SJCRH30 (cell line): ENCODE measurements at regions not wholly inside any gene's neighbourhood (a gene's known extent, or its start where the extent isn't known, plus 50 kb on each side); places are given as distances from the start of the nearest gene placed in this dataset.
"Not testable (repeated sequence)": the region's sequence is repeated elsewhere in the genome, so short reads cannot be mapped to it uniquely, and the experiment has no call there.

Experiments used
- DNase-seq, 2 experiments: peaks; one replicate each; pipeline ENCODE4 v3.0.0-alpha.2; 2015 to 2020
- H3K27ac ChIP-seq: fragments of 250-450 bp; sonication (Bioruptor Pico); 2 replicates; pipeline ENCODE4 v1.5.1; 2020; ENCODE audit warnings: mild to moderate bottlenecking, moderate library complexity
- H3K27me3 ChIP-seq: fragments of 250-450 bp; sonication (Bioruptor Pico); 2 replicates; pipeline ENCODE4 v1.5.1; 2020; ENCODE audit warnings: mild to moderate bottlenecking, moderate library complexity
- H3K36me3 ChIP-seq: fragments of 250-450 bp; sonication (Bioruptor Pico); 2 replicates; pipeline ENCODE4 v1.5.1; 2020; ENCODE audit warnings: mild to moderate bottlenecking, moderate library complexity
- H3K4me1 ChIP-seq: fragments of 250-450 bp; sonication (Bioruptor Pico); 2 replicates; pipeline ENCODE4 v1.5.1; 2020; ENCODE audit warnings: mild to moderate bottlenecking, moderate library complexity
- H3K4me3 ChIP-seq: fragments of 250-450 bp; sonication (Bioruptor Pico); 2 replicates; pipeline ENCODE4 v1.5.1; 2020; ENCODE audit warnings: mild to moderate bottlenecking, moderate library complexity
- H3K9me3 ChIP-seq: fragments of 250-450 bp; sonication (Bioruptor Pico); replicated peaks from 2 replicates; pipeline ENCODE4 v1.5.1; 2020; ENCODE audit warnings: mild to moderate bottlenecking, moderate library complexity

- Histone ChIP-seq H3K27ac (peak overlapping the region; percentile 56), H3K4me3 (no peak overlapping the region), H3K4me1 (peaks cover 49% of the 10 kb centered on the region), H3K36me3 (no peaks in the 10 kb centered on the region), H3K27me3 (no peaks in the 10 kb centered on the region), H3K9me3 (no peaks in the 10 kb centered on the region)
- DNase-seq: peak; percentile 58 to 70
Observed at GRCh38 chr2:205864491-205864890, 182.2 kb downstream of the NRP2 start.

- H3K4me3 ChIP-seq, DNase-seq: not testable (repeated sequence)
- H3K4me1 ChIP-seq: peaks cover 46% of the 10 kb centered on the region
Observed at GRCh38 chr2:205862761-205863160, 180.5 kb downstream of the NRP2 start.

GRCh38 chr2:205860885-205861284, 178.6 kb downstream of the NRP2 start:
- Histone ChIP-seq H3K9me3 (no peaks in the 10 kb centered on the region), H3K27me3 (no peaks in the 10 kb centered on the region), H3K4me3 (no peak overlapping the region), H3K4me1 (peaks cover 35% of the 10 kb centered on the region), H3K36me3 (no peaks in the 10 kb centered on the region), H3K27ac (no peak overlapping the region)
- DNase-seq: no peak

More at GRCh38 chr2:205862761-205863160, 180.5 kb downstream of the NRP2 start:
- not testable (repeated sequence) for H3K36me3 ChIP-seq, H3K9me3 ChIP-seq, H3K27me3 ChIP-seq, H3K27ac ChIP-seq

- no peak overlapping the region for H3K4me3 ChIP-seq
- H3K36me3 ChIP-seq: no peaks in the 10 kb centered on the region
- H3K9me3 ChIP-seq: no peaks in the 10 kb centered on the region
- DNase-seq: no peak
- H3K27me3 ChIP-seq: no peaks in the 10 kb centered on the region
- peaks cover 28% of the 10 kb centered on the region for H3K4me1 ChIP-seq
- no peak overlapping the region for H3K27ac ChIP-seq
Observed at GRCh38 chr2:205860181-205860580, 177.9 kb downstream of the NRP2 start.

GRCh38 chr2:205858881-205859441, 176.7 kb downstream of the NRP2 start:
- H3K4me3 ChIP-seq: peak overlapping the region; percentile 31
- H3K4me1 ChIP-seq: peaks cover 16% of the 10 kb centered on the region
- H3K9me3 ChIP-seq: no peaks in the 10 kb centered on the region
- no peaks in the 10 kb centered on the region for H3K27me3 ChIP-seq
- peak; percentile 75 to 80 for DNase-seq
- no peaks in the 10 kb centered on the region for H3K36me3 ChIP-seq
- peak overlapping the region; percentile 82 for H3K27ac ChIP-seq

GRCh38 chr2:205858275-205858674, 176.0 kb downstream of the NRP2 start:
- Histone ChIP-seq H3K27me3 (no peaks in the 10 kb centered on the region), H3K9me3 (no peaks in the 10 kb centered on the region), H3K4me3 (no peak overlapping the region), H3K4me1 (peaks cover 9% of the 10 kb centered on the region), H3K36me3 (no peaks in the 10 kb centered on the region), H3K27ac (no peak overlapping the region)
- no peak for DNase-seq

- H3K27me3 ChIP-seq: no peaks in the 10 kb centered on the region
- H3K4me3 ChIP-seq: no peak overlapping the region
- no peaks in the 10 kb centered on the region for H3K36me3 ChIP-seq
- no peak for DNase-seq
- no peak overlapping the region for H3K27ac ChIP-seq
- peaks cover 6% of the 10 kb centered on the region for H3K4me1 ChIP-seq
- H3K9me3 ChIP-seq: no peaks in the 10 kb centered on the region
Observed at GRCh38 chr2:205857520-205858237, 175.4 kb downstream of the NRP2 start.

- no peak for DNase-seq
- no peak overlapping the region for H3K27ac ChIP-seq
- no peak overlapping the region for H3K4me3 ChIP-seq
- H3K9me3 ChIP-seq: no peaks in the 10 kb centered on the region
- no peaks in the 10 kb centered on the region for H3K27me3 ChIP-seq
- H3K4me1 ChIP-seq: peaks cover 29% of the 10 kb centered on the region
- H3K36me3 ChIP-seq: no peaks in the 10 kb centered on the region
Observed at GRCh38 chr2:205852457-205852856, 170.2 kb downstream of the NRP2 start.

GRCh38 chr2:205850611-205851010, 168.3 kb downstream of the NRP2 start:
- no peaks in the 10 kb centered on the region for H3K36me3 ChIP-seq
- no peak overlapping the region for H3K27ac ChIP-seq
- H3K4me1 ChIP-seq: peaks cover 29% of the 10 kb centered on the region
- H3K27me3 ChIP-seq: no peaks in the 10 kb centered on the region
- no peak overlapping the region for H3K4me3 ChIP-seq
- peak in 1 of 2 experiments; percentile 24 for DNase-seq
- H3K9me3 ChIP-seq: no peaks in the 10 kb centered on the region

- Histone ChIP-seq H3K9me3 (no peaks in the 10 kb centered on the region), H3K4me1 (peaks cover 29% of the 10 kb centered on the region), H3K27ac (no peak overlapping the region; the same call in 1 of the 2 replicates), H3K36me3 (no peaks in the 10 kb centered on the region), H3K4me3 (no peak overlapping the region), H3K27me3 (no peaks in the 10 kb centered on the region)
- DNase-seq: no peak
Observed at GRCh38 chr2:205850132-205850531, 167.8 kb downstream of the NRP2 start.

- Histone ChIP-seq H3K36me3 (no peaks in the 10 kb centered on the region), H3K9me3 (no peaks in the 10 kb centered on the region), H3K27me3 (no peaks in the 10 kb centered on the region), H3K27ac (peak overlapping the region; percentile 52), H3K4me1 (peaks cover 29% of the 10 kb centered on the region), H3K4me3 (no peak overlapping the region)
- DNase-seq: peak; percentile 77 to 81
Observed at GRCh38 chr2:205849136-205849535, 166.8 kb downstream of the NRP2 start.

GRCh38 chr2:205848601-205849000, 166.3 kb downstream of the NRP2 start:
- Histone ChIP-seq H3K4me1 (peaks cover 29% of the 10 kb centered on the region), H3K27ac (peak overlapping the region; percentile 52), H3K27me3 (no peaks in the 10 kb centered on the region), H3K9me3 (no peaks in the 10 kb centered on the region), H3K36me3 (no peaks in the 10 kb centered on the region), H3K4me3 (no peak overlapping the region)
- DNase-seq: peak; percentile 81 to 85
